Right lobe of liver (tissue), 4 donors: ENCODE measurements at regions not wholly inside any gene's neighbourhood (a gene's known extent, or its start where the extent isn't known, plus 50 kb on each side); places are given as distances from the start of the nearest gene placed in this dataset.

ENCODE experiments used
- POLR2A ChIP-seq: fragments of 450-650 bp; IDR thresholded peaks from one replicate; pipeline ENCODE4 v1.6.1; 2017; ENCODE audit warnings: antibody characterized with exemption, mild to moderate bottlenecking
- TF ChIP-seq, protein P1 (sequence below), 4 donors: fragments of 200-600 bp in 3 of 4; fragments of 450-650 bp in 1 of 4; IDR thresholded peaks; one replicate each; pipeline versions ENCODE4 v1.5.1 to v1.8.0; 2016 to 2022; ENCODE audit warnings: antibody characterized with exemption in 4 of 4, mild to moderate bottlenecking in 2 of 4
- donor health status: DM: no; HTN: no; CAD: no.
- donor health status: DM: no; HTN: no; CAD: no.
- donor health status: DM: no; HTN: yes; CAD: no.

DNA sequence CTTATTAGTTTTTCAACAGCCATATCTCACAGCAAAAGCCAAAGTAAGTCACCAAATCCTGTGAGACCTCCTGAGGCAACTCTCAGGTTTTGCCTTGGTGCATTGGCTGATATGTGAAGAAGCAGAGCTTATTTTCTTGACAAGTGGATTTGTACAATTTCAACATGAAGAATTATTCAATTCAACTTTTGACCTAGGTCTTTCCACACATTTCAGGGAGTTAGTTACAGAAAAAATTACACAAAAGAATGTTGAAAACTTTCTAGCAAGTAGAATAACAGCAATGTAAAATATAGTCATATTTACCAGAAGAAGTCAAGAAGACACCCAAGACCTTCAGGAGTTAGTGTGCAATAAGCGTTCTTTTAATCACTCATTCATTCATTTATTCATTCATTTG lies 62.4 kb upstream of the ADRB2 start:
- TF ChIP-seq, protein P1, sequence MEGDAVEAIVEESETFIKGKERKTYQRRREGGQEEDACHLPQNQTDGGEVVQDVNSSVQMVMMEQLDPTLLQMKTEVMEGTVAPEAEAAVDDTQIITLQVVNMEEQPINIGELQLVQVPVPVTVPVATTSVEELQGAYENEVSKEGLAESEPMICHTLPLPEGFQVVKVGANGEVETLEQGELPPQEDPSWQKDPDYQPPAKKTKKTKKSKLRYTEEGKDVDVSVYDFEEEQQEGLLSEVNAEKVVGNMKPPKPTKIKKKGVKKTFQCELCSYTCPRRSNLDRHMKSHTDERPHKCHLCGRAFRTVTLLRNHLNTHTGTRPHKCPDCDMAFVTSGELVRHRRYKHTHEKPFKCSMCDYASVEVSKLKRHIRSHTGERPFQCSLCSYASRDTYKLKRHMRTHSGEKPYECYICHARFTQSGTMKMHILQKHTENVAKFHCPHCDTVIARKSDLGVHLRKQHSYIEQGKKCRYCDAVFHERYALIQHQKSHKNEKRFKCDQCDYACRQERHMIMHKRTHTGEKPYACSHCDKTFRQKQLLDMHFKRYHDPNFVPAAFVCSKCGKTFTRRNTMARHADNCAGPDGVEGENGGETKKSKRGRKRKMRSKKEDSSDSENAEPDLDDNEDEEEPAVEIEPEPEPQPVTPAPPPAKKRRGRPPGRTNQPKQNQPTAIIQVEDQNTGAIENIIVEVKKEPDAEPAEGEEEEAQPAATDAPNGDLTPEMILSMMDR (IDR thresholded peaks at IDR 0.05), result no peak
- TF ChIP-seq POLR2A, result no peak
